GM18909 (cell line): ENCODE measurements at regions not wholly inside any gene's neighbourhood (a gene's known extent, or its start where the extent isn't known, plus 50 kb on each side); places are given as distances from the start of the nearest gene placed in this dataset.

ENCODE experiments used
- ATAC-seq: cut with Tn5 transposase; IDR thresholded peaks from one replicate; pipeline ENCODE4 v1.9.1; 2021; ENCODE audit warnings: mild to moderate bottlenecking; ENCODE audit not compliant: unreplicated experiment, poor library complexity

- no peak for ATAC-seq
Observed at GRCh38 chr14:101039755-101040138, 136.2 kb upstream of the RTL1 start.

GRCh38 chr14:101040538-101041442 is 137.3 kb upstream of the RTL1 start:
- ATAC-seq, result no peak

GRCh38 chr14:101043891-101044290 is 140.4 kb upstream of the RTL1 start:
- no peak for ATAC-seq

- no peak for ATAC-seq
Observed at GRCh38 chr14:101044741-101045140, 141.2 kb upstream of the RTL1 start.

GRCh38 chr14:101045511-101045910 is 142.0 kb upstream of the RTL1 start:
- ATAC-seq, result no peak

- no peak for ATAC-seq
Observed at GRCh38 chr14:101046071-101046470, 142.5 kb upstream of the RTL1 start.

GRCh38 chr14:101047326-101047725 is 143.8 kb upstream of the RTL1 start:
- ATAC-seq, result no peak

GRCh38 chr14:101048766-101049165 is 145.2 kb upstream of the RTL1 start:
- no peak for ATAC-seq

- ATAC-seq, result no peak
Observed at GRCh38 chr14:101049511-101049910, 146.0 kb upstream of the RTL1 start.

- no peak for ATAC-seq
Observed at GRCh38 chr14:101049942-101050341, 146.4 kb upstream of the RTL1 start.

GRCh38 chr14:101050901-101051490 is 147.5 kb upstream of the RTL1 start:
- ATAC-seq, result no peak

- ATAC-seq, result no peak
Observed at GRCh38 chr14:101054671-101055070, 151.1 kb upstream of the RTL1 start.

GRCh38 chr14:101055106-101055662 is 151.7 kb upstream of the RTL1 start:
- no peak for ATAC-seq

GRCh38 chr14:101055776-101056374 is 152.4 kb upstream of the RTL1 start:
- no peak for ATAC-seq

- no peak for ATAC-seq
Observed at GRCh38 chr14:101056446-101056845, 152.9 kb upstream of the RTL1 start.

GRCh38 chr14:101057394-101057793 is 153.9 kb upstream of the RTL1 start:
- ATAC-seq, result no peak

- no peak for ATAC-seq
Observed at GRCh38 chr14:101058571-101058970, 155.0 kb upstream of the RTL1 start.

GRCh38 chr14:101060171-101060601 is 156.7 kb upstream of the RTL1 start:
- no peak for ATAC-seq

GRCh38 chr14:101061411-101062064 is 158.0 kb upstream of the RTL1 start:
- no peak for ATAC-seq

- no peak for ATAC-seq
Observed at GRCh38 chr14:101062065-101062450, 158.5 kb upstream of the RTL1 start.

- ATAC-seq, result no peak
Observed at GRCh38 chr14:101062601-101063000, 159.1 kb upstream of the RTL1 start.
